Activated CD8-positive, alpha-beta memory T cell treated with anti-CD3 and anti-CD28 coated beads, Interleukin-2, amount 10 ng/mL, durations not matched to agents 7 days and 5 days (primary cell): ENCODE measurements at regions not wholly inside any gene's neighbourhood (a gene's known extent, or its start where the extent isn't known, plus 50 kb on each side); places are given as distances from the start of the nearest gene placed in this dataset.
"Not testable (repeated sequence)": the region's sequence is repeated elsewhere in the genome, so short reads cannot be mapped to it uniquely, and the experiment has no call there.

Experiments
- ATAC-seq: fragments of 150-1000 bp; cut with Tn5 transposase; one replicate; pipeline ENCODE4 v1.10.0; 2021; ENCODE audit warnings: moderate library complexity
- CTCF ChIA-PET: fragments of 350-600 bp; sonication (Branson Sonifier 250); formaldehyde crosslinking; loops from one replicate; lab custom pipeline; 2021; ENCODE audit warnings: antibody characterized with exemption; lab: Charles Lee
- DNase-seq: peaks from one replicate; pipeline ENCODE4 v3.0.0-alpha.2; 2020
- H3K27ac Mint-ChIP-seq: one replicate; pipeline ENCODE4 v1.8.0; 2021; ENCODE audit warnings: mild to moderate bottlenecking, mixed read lengths
- H3K27me3 Mint-ChIP-seq: one replicate; pipeline ENCODE4 v1.8.0; 2021; ENCODE audit warnings: mixed read lengths
- H3K36me3 Mint-ChIP-seq: one replicate; pipeline ENCODE4 v1.8.0; 2021; ENCODE audit warnings: mild to moderate bottlenecking, mixed read lengths
- H3K4me1 Mint-ChIP-seq: one replicate; pipeline ENCODE4 v1.8.0; 2021; ENCODE audit warnings: mixed read lengths
- H3K4me3 Mint-ChIP-seq: one replicate; pipeline ENCODE4 v1.8.0; 2021; ENCODE audit warnings: mild to moderate bottlenecking, moderate library complexity, mixed read lengths
- H3K9me3 Mint-ChIP-seq: one replicate; pipeline ENCODE4 v1.8.0; 2022; ENCODE audit warnings: low read depth, mixed read lengths

GRCh38 chr6:49325891-49326290, 137.2 kb downstream of the MMUT start:
- H3K4me3 Mint-ChIP-seq, result no peak overlapping the region
- H3K9me3 Mint-ChIP-seq, result no peaks in the 10 kb centered on the region
- CTCF ChIA-PET, result no interaction called here
- H3K4me1 Mint-ChIP-seq, result no peaks in the 10 kb centered on the region
- no peaks in the 10 kb centered on the region for H3K36me3 Mint-ChIP-seq
- DNase-seq (no peak), ATAC-seq (no peak)
- H3K27me3 Mint-ChIP-seq, result peaks cover 2% of the 10 kb centered on the region
- no peak overlapping the region for H3K27ac Mint-ChIP-seq

GRCh38 chr6:49322861-49323260, 140.2 kb downstream of the MMUT start:
- DNase-seq (no peak), ATAC-seq (no peak)
- no peaks in the 10 kb centered on the region for H3K27me3 Mint-ChIP-seq
- H3K36me3 Mint-ChIP-seq, result no peaks in the 10 kb centered on the region
- H3K9me3 Mint-ChIP-seq, result peaks cover under 1% of the 10 kb centered on the region
- H3K4me1 Mint-ChIP-seq, result no peaks in the 10 kb centered on the region
- no peak overlapping the region for H3K4me3 Mint-ChIP-seq
- H3K27ac Mint-ChIP-seq, result no peak overlapping the region
- CTCF ChIA-PET, result no interaction called here

- Mint-ChIP-seq H3K27ac (no peak overlapping the region), H3K4me3 (no peak overlapping the region), H3K9me3 (peaks cover 4% of the 10 kb centered on the region), H3K36me3 (no peaks in the 10 kb centered on the region), H3K4me1 (no peaks in the 10 kb centered on the region), H3K27me3 (no peaks in the 10 kb centered on the region)
- ATAC-seq (no peak), DNase-seq (no peak)
- CTCF ChIA-PET, result no interaction called here
These were observed 141.4 kb downstream of the MMUT start for GRCh38 chr6:49321561-49322072.

- ATAC-seq (no peak), DNase-seq (no peak)
- H3K27me3 Mint-ChIP-seq, result no peaks in the 10 kb centered on the region
- H3K36me3 Mint-ChIP-seq, result no peaks in the 10 kb centered on the region
- no peaks in the 10 kb centered on the region for H3K4me1 Mint-ChIP-seq
- H3K9me3 Mint-ChIP-seq, result peaks cover 2% of the 10 kb centered on the region
- no peak overlapping the region for H3K27ac Mint-ChIP-seq
- no peak overlapping the region for H3K4me3 Mint-ChIP-seq
- CTCF ChIA-PET, result no interaction called here
These were observed 158.0 kb downstream of the MMUT start for GRCh38 chr6:49305010-49305409.

GRCh38 chr6:49304393-49304792, 158.7 kb downstream of the MMUT start:
- H3K36me3 Mint-ChIP-seq, H3K27ac Mint-ChIP-seq, DNase-seq, CTCF ChIA-PET, ATAC-seq, H3K4me1 Mint-ChIP-seq, H3K27me3 Mint-ChIP-seq, H3K4me3 Mint-ChIP-seq, H3K9me3 Mint-ChIP-seq: not testable (repeated sequence)

GRCh38 chr6:49300911-49301310, 162.1 kb downstream of the MMUT start:
- Mint-ChIP-seq H3K9me3 (no peaks in the 10 kb centered on the region), H3K27ac (no peak overlapping the region), H3K4me3 (no peak overlapping the region), H3K4me1 (no peaks in the 10 kb centered on the region), H3K36me3 (no peaks in the 10 kb centered on the region), H3K27me3 (no peaks in the 10 kb centered on the region)
- CTCF ChIA-PET, result no interaction called here
- DNase-seq (no peak), ATAC-seq (no peak)

- H3K4me1 Mint-ChIP-seq, result no peaks in the 10 kb centered on the region
- DNase-seq (no peak), ATAC-seq (no peak)
- H3K36me3 Mint-ChIP-seq, result no peaks in the 10 kb centered on the region
- H3K9me3 Mint-ChIP-seq, result no peaks in the 10 kb centered on the region
- no peak overlapping the region for H3K27ac Mint-ChIP-seq
- CTCF ChIA-PET, result no interaction called here
- H3K4me3 Mint-ChIP-seq, result no peak overlapping the region
- no peaks in the 10 kb centered on the region for H3K27me3 Mint-ChIP-seq
These were observed 162.6 kb downstream of the MMUT start for GRCh38 chr6:49300443-49300842.

- H3K9me3 Mint-ChIP-seq, result no peaks in the 10 kb centered on the region
- H3K4me1 Mint-ChIP-seq, result no peaks in the 10 kb centered on the region
- H3K27ac Mint-ChIP-seq, result no peak overlapping the region
- H3K36me3 Mint-ChIP-seq, result no peaks in the 10 kb centered on the region
- CTCF ChIA-PET, result no interaction called here
- H3K27me3 Mint-ChIP-seq, result no peaks in the 10 kb centered on the region
- ATAC-seq, result no peak
- DNase-seq, result no peak
- H3K4me3 Mint-ChIP-seq, result no peak overlapping the region
These were observed 163.8 kb downstream of the MMUT start for GRCh38 chr6:49299279-49299678.

GRCh38 chr6:49284180-49284579, 178.9 kb downstream of the MMUT start:
- no peaks in the 10 kb centered on the region for H3K4me1 Mint-ChIP-seq
- H3K36me3 Mint-ChIP-seq, result no peaks in the 10 kb centered on the region
- no peak overlapping the region for H3K27ac Mint-ChIP-seq
- CTCF ChIA-PET, result no interaction called here
- no peak overlapping the region for H3K4me3 Mint-ChIP-seq
- no peak for DNase-seq
- no peaks in the 10 kb centered on the region for H3K9me3 Mint-ChIP-seq
- no peak for ATAC-seq
- H3K27me3 Mint-ChIP-seq, result no peaks in the 10 kb centered on the region

GRCh38 chr6:49274809-49275769, 188.0 kb downstream of the MMUT start:
- H3K36me3 Mint-ChIP-seq, H3K4me1 Mint-ChIP-seq, DNase-seq, ATAC-seq, H3K27me3 Mint-ChIP-seq, H3K27ac Mint-ChIP-seq, H3K9me3 Mint-ChIP-seq, CTCF ChIA-PET, H3K4me3 Mint-ChIP-seq: not testable (repeated sequence)

GRCh38 chr6:49269190-49269589, 193.9 kb downstream of the MMUT start:
- DNase-seq (no peak), ATAC-seq (no peak)
- Mint-ChIP-seq H3K27me3 (no peaks in the 10 kb centered on the region), H3K27ac (no peak overlapping the region), H3K4me1 (no peaks in the 10 kb centered on the region), H3K9me3 (no peaks in the 10 kb centered on the region), H3K36me3 (no peaks in the 10 kb centered on the region), H3K4me3 (no peak overlapping the region)
- CTCF ChIA-PET, result no interaction called here

- H3K4me1 Mint-ChIP-seq, result no peaks in the 10 kb centered on the region
- no peak overlapping the region for H3K27ac Mint-ChIP-seq
- H3K4me3 Mint-ChIP-seq, result no peak overlapping the region
- no peaks in the 10 kb centered on the region for H3K36me3 Mint-ChIP-seq
- H3K27me3 Mint-ChIP-seq, result no peaks in the 10 kb centered on the region
- ATAC-seq, result no peak
- no peaks in the 10 kb centered on the region for H3K9me3 Mint-ChIP-seq
- DNase-seq, result no peak
- CTCF ChIA-PET, result no interaction called here
These were observed 198.1 kb downstream of the MMUT start for GRCh38 chr6:49264909-49265308.

- H3K9me3 Mint-ChIP-seq, result no peaks in the 10 kb centered on the region
- H3K36me3 Mint-ChIP-seq, result no peaks in the 10 kb centered on the region
- CTCF ChIA-PET, result no interaction called here
- ATAC-seq (no peak), DNase-seq (no peak)
- no peaks in the 10 kb centered on the region for H3K4me1 Mint-ChIP-seq
- H3K4me3 Mint-ChIP-seq, result no peak overlapping the region
- H3K27me3 Mint-ChIP-seq, result no peaks in the 10 kb centered on the region
- no peak overlapping the region for H3K27ac Mint-ChIP-seq
These were observed 198.6 kb downstream of the MMUT start for GRCh38 chr6:49264496-49264895.

GRCh38 chr6:49257549-49257948, 205.5 kb downstream of the MMUT start:
- Mint-ChIP-seq H3K9me3 (no peaks in the 10 kb centered on the region), H3K27ac (no peak overlapping the region), H3K36me3 (no peaks in the 10 kb centered on the region), H3K4me1 (no peaks in the 10 kb centered on the region), H3K4me3 (no peak overlapping the region), H3K27me3 (no peaks in the 10 kb centered on the region)
- CTCF ChIA-PET, result no interaction called here
- no peak for ATAC-seq
- no peak for DNase-seq
